Transverse colon (tissue), 4 donors: ENCODE measurements at regions not wholly inside any gene's neighbourhood (a gene's known extent, or its start where the extent isn't known, plus 50 kb on each side); places are given as distances from the start of the nearest gene placed in this dataset.
A peak's percentile ranks its signal among the peaks of the same experiment; 100 is the strongest.

Experiments used
- DNase-seq: peaks from one replicate; pipeline ENCODE4 v3.0.0-alpha.2; 2019
- H3K27ac ChIP-seq, 4 donors: fragments of 200-600 bp; sonication (generic); 2 replicates each; pipeline ENCODE4 v1.5.1; 2016 to 2018; ENCODE audit warnings: inconsistent platforms in 4 of 4
- H3K27me3 ChIP-seq: fragments of 200-600 bp; sonication (generic); 2 replicates; pipeline ENCODE4 v1.5.1; 2017; ENCODE audit warnings: inconsistent platforms
- H3K36me3 ChIP-seq, 4 donors: fragments of 200-600 bp; sonication (generic); 2 replicates each; pipeline ENCODE4 v1.5.1; 2017 to 2019; ENCODE audit warnings: inconsistent platforms in 4 of 4
- H3K4me1 ChIP-seq, 4 donors: fragments of 200-600 bp; sonication (generic); 2 replicates each; pipeline ENCODE4 v1.5.1; 2017 to 2020; ENCODE audit warnings: inconsistent platforms in 4 of 4
- H3K4me3 ChIP-seq, 4 donors: fragments of 200-600 bp; sonication (generic); 1 replicate in 1 of 4; 2 replicates in 3 of 4; pipeline versions ENCODE4 v1.5.1 to v1.6.1; 2017 to 2019; ENCODE audit warnings: inconsistent platforms in 4 of 4
- H3K9me3 ChIP-seq, 2 donors: fragments of 200-600 bp; sonication (generic); 2 replicates each; pipeline ENCODE4 v1.5.1; 2017 to 2019; ENCODE audit warnings: inconsistent platforms in 2 of 2
- CTCF ChIP-seq, 5 experiments: fragments of 200-600 bp in 3 of 5; fragments of 450-650 bp in 2 of 5; sonication (generic) in 3 of 5; IDR thresholded peaks; 1 replicate in 2 of 5; 2 replicates in 3 of 5; pipeline ENCODE4 v1.5.1; 2016 to 2017; ENCODE audit warnings: antibody characterized with exemption in 5 of 5, inconsistent platforms in 3 of 5, mild to moderate bottlenecking in 2 of 5, moderate library complexity in 1 of 5
- EP300 ChIP-seq: sonication (generic); formaldehyde crosslinking; IDR thresholded peaks from one replicate; pipeline ENCODE4 v1.6.1; 2017; ENCODE audit warnings: antibody characterized with exemption, low read depth
- POLR2A ChIP-seq: fragments of 450-650 bp; IDR thresholded peaks from one replicate; pipeline ENCODE4 v1.6.1; 2016; ENCODE audit warnings: antibody characterized with exemption, mild to moderate bottlenecking, moderate library complexity
- POLR2AphosphoS5 ChIP-seq, 3 donors: sonication (generic); formaldehyde crosslinking; IDR thresholded peaks; one replicate each; pipeline ENCODE4 v1.6.1; 2016; ENCODE audit warnings: antibody characterized with exemption in 3 of 3
- WGBS, 2 donors: methylation state at CpG; one replicate each; pipeline ENCODE4 v1.1.5; 2018; ENCODE audit warnings: low coverage in 1 of 2; 5-methylcytosine and 5-hydroxymethylcytosine counted together
- in situ Hi-C, 4 donors: fragments of 200-750 bp; cut with MboI; loops; one replicate each; pipeline versions ENCODE4 v1.15.0 to v1.15.1; 2017; ENCODE audit warnings: low sequenced_read_pairs in 3 of 4, low pct_ligation_motif_present in 1 of 4, low pct_unique_long_range_greater_than_20kb in 1 of 4
- intact Hi-C: fragments of 100-400 bp; cut with DNase I; formaldehyde crosslinking; loops from one replicate; pipeline ENCODE4 v1.15.1; 2023; ENCODE audit warnings: low total_unique reads

DNA sequence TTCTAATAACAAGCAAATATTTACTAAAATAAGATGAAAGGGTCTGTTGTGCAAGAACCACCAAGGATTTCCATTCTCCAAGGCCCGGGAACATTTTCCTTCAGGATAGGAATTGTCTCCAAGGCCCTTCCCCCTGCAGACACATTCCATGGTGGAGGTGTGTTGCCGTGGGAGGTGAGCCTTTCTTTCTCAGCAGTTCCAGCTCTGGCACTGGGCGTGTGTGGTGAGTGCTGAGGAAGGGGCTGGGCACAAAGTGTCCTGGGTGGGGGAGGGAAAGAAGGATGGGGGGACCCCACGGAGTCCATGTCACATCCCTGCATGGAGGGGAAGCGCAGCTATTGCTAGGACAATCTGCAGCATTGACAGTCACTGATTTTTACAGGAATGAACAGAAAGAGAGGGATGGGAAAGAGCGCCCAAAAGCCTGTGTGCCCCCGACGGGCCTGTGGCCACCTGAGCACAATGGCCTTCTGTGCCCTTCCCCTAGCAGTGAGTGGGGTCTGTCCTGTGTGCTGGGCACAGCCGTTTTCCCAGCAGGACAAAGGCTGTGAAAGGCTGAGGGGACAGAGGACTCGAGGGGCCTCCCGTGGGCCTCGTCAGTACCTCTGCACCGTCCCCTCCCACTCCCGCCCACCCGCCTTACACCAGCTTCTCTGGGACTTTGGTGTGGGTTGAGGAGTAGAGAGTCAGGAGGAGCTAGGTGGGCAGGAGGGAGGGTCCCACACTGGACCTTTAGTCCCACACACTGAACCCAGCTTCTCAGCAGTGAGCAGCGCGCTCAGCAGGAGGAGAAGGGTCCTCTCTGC lies 79.8 kb downstream of the PTGR3 start:
- Histone ChIP-seq H3K4me3 (no peak overlapping the region), H3K36me3 (no peaks in the 10 kb centered on the region), H3K4me1 (peaks cover 0 to 11% (median 8%) of the 10 kb centered on the region in 4 donors), H3K27me3 (no peaks in the 10 kb centered on the region), H3K9me3 (no peaks in the 10 kb centered on the region), H3K27ac (no peak overlapping the region)
- intact Hi-C loops, result no loop called here
- no peak for DNase-seq
- in situ Hi-C loops, result no loop called here
- TF ChIP-seq EP300 (no peak), CTCF (IDR thresholded peaks at IDR 0.05) (no peak), POLR2AphosphoS5 (IDR thresholded peaks at IDR 0.05) (no peak), POLR2A (no peak)
- WGBS, 2 donors, result 85 to 88% methylated on average over 4 to 17 of the region's 17 CpGs

DNA sequence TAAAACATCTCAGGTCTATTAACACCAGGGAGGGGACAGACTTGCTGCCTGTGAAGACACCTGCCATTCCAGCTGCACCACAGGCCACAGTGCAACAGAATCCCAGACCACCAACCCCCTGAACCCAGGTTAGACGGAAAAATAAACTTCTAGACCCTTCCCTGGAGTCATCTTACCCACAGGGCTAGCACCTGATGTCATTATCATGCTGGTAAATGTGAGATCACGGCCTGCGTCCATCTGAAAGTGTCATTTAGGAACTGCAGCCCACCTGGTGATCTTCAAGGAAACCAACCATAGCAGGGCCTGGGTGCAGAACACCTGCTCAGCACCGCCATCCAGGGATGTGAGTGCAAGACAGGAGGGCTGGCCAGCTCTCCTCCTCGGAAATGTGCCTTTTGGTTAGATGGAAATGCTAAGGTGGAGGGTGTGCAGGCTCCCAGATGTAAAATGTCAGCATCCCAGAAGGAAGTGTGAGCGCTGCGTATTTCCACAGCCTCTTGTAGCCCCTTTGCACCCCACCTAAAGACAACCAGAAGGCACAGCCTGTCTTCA lies 80.8 kb downstream of the PTGR3 start:
- TF ChIP-seq POLR2A (no peak), CTCF (IDR thresholded peaks at IDR 0.05) (no peak), EP300 (no peak)
- Histone ChIP-seq H3K4me1 (peaks cover 0 to 11% (median 8%) of the 10 kb centered on the region in 4 donors), H3K9me3 (no peaks in the 10 kb centered on the region), H3K27me3 (no peaks in the 10 kb centered on the region), H3K4me3 (no peak overlapping the region), H3K36me3 (no peaks in the 10 kb centered on the region), H3K27ac (peak overlapping the region in 3 of 4 donors; percentile 30 to 58 (median 40))
- 80 to 95% methylated on average over 1 to 7 of the region's 7 CpGs for WGBS, 2 donors
- DNase-seq, result no peak
- intact Hi-C loops, result no loop called here
- in situ Hi-C loops, result no loop called here

GRCh38 chr18:75127143-75128021 lies 81.6 kb downstream of the PTGR3 start:
- peak overlapping the region in 3 of 4 donors; percentile 30 to 58 (median 52) for H3K27ac ChIP-seq
- DNase-seq, result peak; percentile 81
- no peak overlapping the region for H3K4me3 ChIP-seq
- in situ Hi-C loops, result no loop called here
- no peaks in the 10 kb centered on the region for H3K27me3 ChIP-seq
- intact Hi-C loops, result no loop called here
- H3K4me1 ChIP-seq, result peaks cover 0 to 11% (median 8%) of the 10 kb centered on the region in 4 donors
- H3K36me3 ChIP-seq, result no peaks in the 10 kb centered on the region
- 71% methylated on average over 23 of the region's 24 CpGs; no CpG with 5 or more reads in 1 of the 2 donors for WGBS, 2 donors
- no peak for TF ChIP-seq EP300
- TF ChIP-seq CTCF (IDR thresholded peaks at IDR 0.05), result peak in 2 of 5 experiments; percentile 10 to 38
- no peaks in the 10 kb centered on the region for H3K9me3 ChIP-seq
